HEK293 (cell line): ENCODE measurements at regions not wholly inside any gene's neighbourhood (a gene's known extent, or its start where the extent isn't known, plus 50 kb on each side); places are given as distances from the start of the nearest gene placed in this dataset.

ENCODE experiments used
- CTCF ChIA-PET: fragments of 350-600 bp; formaldehyde crosslinking; extraction: SDS; loops from one replicate; lab custom pipeline; 2021; ENCODE audit warnings: antibody characterized with exemption; lab: Yijun Ruan, JAX
- POLR2A ChIA-PET: fragments of 300-600 bp; formaldehyde crosslinking; extraction: SDS; loops from one replicate; lab custom pipeline; 2020; ENCODE audit warnings: antibody characterized with exemption, inconsistent platforms; lab: Yijun Ruan, JAX
- H3K27ac ChIP-seq: fragments of 200-500 bp; sonication (Bioruptor generic); 2 replicates; pipeline ENCODE4 v1.5.1; 2014; ENCODE audit warnings: low read depth, low read length, control low read depth, inconsistent platforms; ENCODE audit errors: extremely low read depth
- H3K36me3 ChIP-seq, 2 experiments: fragments of 200-500 bp in 1 of 2; sonication (Bioruptor generic) in 1 of 2; 1 replicate in 1 of 2; 2 replicates in 1 of 2; pipeline ENCODE4 v1.5.1; 2014 to 2017; ENCODE audit warnings: inconsistent platforms in 2 of 2, low read length in 2 of 2; ENCODE audit not compliant: control insufficient read depth in 2 of 2, insufficient read depth in 1 of 2
- H3K4me1 ChIP-seq: fragments of 200-500 bp; sonication (Bioruptor generic); 2 replicates; pipeline ENCODE4 v1.5.1; 2014; ENCODE audit warnings: mild to moderate bottlenecking, low read length, inconsistent platforms; ENCODE audit not compliant: control insufficient read depth, insufficient read depth
- H3K4me3 ChIP-seq: 2 replicates; pipeline ENCODE4 v1.5.1; 2011; ENCODE audit warnings: low read depth, mild to moderate bottlenecking, control low read depth, low read length, moderate library complexity
- H3K9me3 ChIP-seq: fragments of 200-500 bp; sonication (Bioruptor generic); 2 replicates; pipeline ENCODE4 v1.5.1; 2014; ENCODE audit warnings: low read depth, low read length, inconsistent platforms; ENCODE audit not compliant: control insufficient read depth, insufficient read depth
- GFI1B ChIP-seq: fragments of 450-650 bp; formaldehyde crosslinking; IDR thresholded peaks from 2 replicates; pipeline ENCODE4 v1.5.1; 2016; ENCODE audit warnings: missing biosample characterization, missing genetic modification characterization
- GLIS1 ChIP-seq: fragments of 450-650 bp; formaldehyde crosslinking; IDR thresholded peaks from 2 replicates; pipeline ENCODE4 v1.5.1; 2016; ENCODE audit warnings: missing biosample characterization, missing genetic modification characterization
- KLF10 ChIP-seq: fragments of 450-650 bp; IDR thresholded peaks from 2 replicates; pipeline ENCODE4 v1.5.1; 2018; ENCODE audit warnings: missing biosample characterization, mild to moderate bottlenecking, missing genetic modification characterization
- KLF7 ChIP-seq: fragments of 450-650 bp; formaldehyde crosslinking; IDR thresholded peaks from 2 replicates; pipeline ENCODE4 v1.5.1; 2016; ENCODE audit warnings: missing biosample characterization, missing genetic modification characterization, borderline replicate concordance
- SCRT2 ChIP-seq: fragments of 450-650 bp; formaldehyde crosslinking; IDR thresholded peaks from 2 replicates; pipeline ENCODE4 v1.5.1; 2016; ENCODE audit warnings: missing biosample characterization, missing genetic modification characterization
- YY2 ChIP-seq: fragments of 450-650 bp; formaldehyde crosslinking; IDR thresholded peaks from 2 replicates; pipeline ENCODE4 v1.5.1; 2016; ENCODE audit warnings: missing biosample characterization, missing genetic modification characterization
- ZBTB1 ChIP-seq: fragments of 450-650 bp; formaldehyde crosslinking; IDR thresholded peaks from 2 replicates; pipeline ENCODE4 v1.5.1; 2016; ENCODE audit warnings: missing biosample characterization, missing genetic modification characterization
- ZBTB48 ChIP-seq: fragments of 450-650 bp; formaldehyde crosslinking; IDR thresholded peaks from 2 replicates; pipeline ENCODE4 v1.5.1; 2016; ENCODE audit warnings: missing biosample characterization, missing genetic modification characterization
- ZBTB8A ChIP-seq: fragments of 450-650 bp; formaldehyde crosslinking; IDR thresholded peaks from 2 replicates; pipeline ENCODE4 v1.5.1; 2016; ENCODE audit warnings: missing biosample characterization, missing genetic modification characterization
- ZEB2 ChIP-seq: fragments of 450-650 bp; formaldehyde crosslinking; IDR thresholded peaks from 2 replicates; pipeline ENCODE4 v1.5.1; 2016; ENCODE audit warnings: missing biosample characterization, missing genetic modification characterization
- ZNF140 ChIP-seq: fragments of 450-650 bp; formaldehyde crosslinking; IDR thresholded peaks from 2 replicates; pipeline ENCODE4 v1.5.1; 2016; ENCODE audit warnings: missing biosample characterization, missing genetic modification characterization
- ZNF211 ChIP-seq: fragments of 450-650 bp; formaldehyde crosslinking; IDR thresholded peaks from 2 replicates; pipeline ENCODE4 v1.5.1; 2016; ENCODE audit warnings: low read depth, missing biosample characterization, missing genetic modification characterization
- ZNF274 ChIP-seq, 2 experiments: fragments of 200-500 bp in 1 of 2; fragments of 450-650 bp in 1 of 2; sonication (Bioruptor generic) in 1 of 2; formaldehyde crosslinking in 1 of 2; IDR thresholded peaks; 2 replicates each; pipeline versions ENCODE4 v1.5.1 to v1.6.1; 2014 to 2016; ENCODE audit warnings: borderline replicate concordance in 1 of 2, inconsistent platforms in 1 of 2, low read length in 1 of 2, missing biosample characterization in 1 of 2, missing genetic modification characterization in 1 of 2
- ZNF37A ChIP-seq: fragments of 450-650 bp; IDR thresholded peaks from 2 replicates; pipeline ENCODE4 v1.5.1; 2018; ENCODE audit warnings: missing biosample characterization, missing genetic modification characterization
- ZNF561 ChIP-seq: fragments of 450-650 bp; IDR thresholded peaks from 2 replicates; pipeline ENCODE4 v1.5.1; 2018; ENCODE audit warnings: missing biosample characterization, missing genetic modification characterization, borderline replicate concordance
- ZNF571 ChIP-seq: fragments of 450-650 bp; formaldehyde crosslinking; IDR thresholded peaks from 2 replicates; pipeline ENCODE4 v1.5.0; 2017; ENCODE audit warnings: missing biosample characterization, missing genetic modification characterization
- TF ChIP-seq, protein P1 (sequence below): sonication (generic); formaldehyde crosslinking; IDR thresholded peaks from 2 replicates; pipeline ENCODE4 v1.8.1; 2022; ENCODE audit warnings: mild to moderate bottlenecking, moderate library complexity, missing genetic modification reagents
- TF ChIP-seq, protein P2 (sequence below): fragments of 450-650 bp; formaldehyde crosslinking; optimal IDR thresholded peaks from 2 replicates; pipeline ENCODE3; 2016; ENCODE audit warnings: missing biosample characterization, mild to moderate bottlenecking, missing genetic modification characterization
- TF ChIP-seq, protein P3 (sequence below): fragments of 450-650 bp; formaldehyde crosslinking; IDR thresholded peaks from 2 replicates; pipeline ENCODE4 v1.5.1; 2016; ENCODE audit warnings: missing biosample characterization, missing genetic modification characterization
- TF ChIP-seq, protein P4 (sequence below): fragments of 450-650 bp; formaldehyde crosslinking; IDR thresholded peaks from 2 replicates; pipeline ENCODE4 v1.5.1; 2017; ENCODE audit warnings: missing biosample characterization, missing genetic modification characterization
- TF ChIP-seq, protein P5 (sequence below): fragments of 450-650 bp; formaldehyde crosslinking; IDR thresholded peaks from 2 replicates; pipeline ENCODE4 v1.5.1; 2016; ENCODE audit warnings: missing biosample characterization, missing genetic modification characterization

DNA sequence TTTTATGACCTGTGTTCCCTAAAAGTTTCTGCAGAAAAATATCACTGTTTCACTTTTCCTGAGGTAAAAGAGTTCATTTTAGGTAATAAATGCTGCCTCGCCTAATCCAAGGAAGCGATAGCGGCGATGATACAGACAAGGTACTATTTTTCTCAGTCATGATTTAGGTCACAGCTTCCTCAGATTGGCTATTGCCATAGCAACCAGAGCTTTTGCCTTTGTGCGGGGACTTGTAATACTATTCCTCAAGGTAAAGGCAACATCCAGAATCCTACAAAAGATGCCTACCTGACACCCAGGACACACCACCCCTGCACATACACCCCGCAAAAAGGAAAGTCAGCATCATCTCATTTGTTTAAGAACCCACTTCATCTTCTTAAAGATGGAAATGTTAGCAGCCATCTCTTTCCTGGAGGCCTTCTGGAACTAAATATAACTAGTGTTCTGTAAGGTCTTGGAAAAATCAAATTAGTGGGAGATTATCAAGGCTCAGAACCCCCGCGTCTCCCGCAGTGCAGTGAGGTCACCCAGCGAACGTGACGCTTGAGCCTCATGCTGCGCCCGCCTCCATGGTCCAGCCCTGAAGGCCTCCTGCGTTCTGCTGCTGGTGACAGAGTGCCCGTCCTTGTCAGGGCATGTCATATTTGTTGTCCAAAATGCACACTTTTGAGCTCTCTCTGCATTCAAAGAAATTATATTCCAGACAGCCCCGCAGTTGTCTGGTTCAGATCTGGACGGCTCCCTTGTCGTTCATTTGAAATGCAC, 402.0 kb upstream of the RNF32 start (continued):
- TF ChIP-seq, protein P1, sequence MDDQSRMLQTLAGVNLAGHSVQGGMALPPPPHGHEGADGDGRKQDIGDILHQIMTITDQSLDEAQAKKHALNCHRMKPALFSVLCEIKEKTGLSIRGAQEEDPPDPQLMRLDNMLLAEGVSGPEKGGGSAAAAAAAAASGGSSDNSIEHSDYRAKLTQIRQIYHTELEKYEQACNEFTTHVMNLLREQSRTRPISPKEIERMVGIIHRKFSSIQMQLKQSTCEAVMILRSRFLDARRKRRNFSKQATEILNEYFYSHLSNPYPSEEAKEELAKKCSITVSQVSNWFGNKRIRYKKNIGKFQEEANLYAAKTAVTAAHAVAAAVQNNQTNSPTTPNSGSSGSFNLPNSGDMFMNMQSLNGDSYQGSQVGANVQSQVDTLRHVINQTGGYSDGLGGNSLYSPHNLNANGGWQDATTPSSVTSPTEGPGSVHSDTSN (CRISPR knock-in tag) = no peak
- no peak for TF ChIP-seq ZNF140 (tag by site-specific recombination)
- TF ChIP-seq ZBTB8A (tag by site-specific recombination) = no peak
- TF ChIP-seq SCRT2 = no peak
- no peak for TF ChIP-seq ZNF571 (tag by site-specific recombination)
- no peak for TF ChIP-seq KLF7 (tag by site-specific recombination)

DNA sequence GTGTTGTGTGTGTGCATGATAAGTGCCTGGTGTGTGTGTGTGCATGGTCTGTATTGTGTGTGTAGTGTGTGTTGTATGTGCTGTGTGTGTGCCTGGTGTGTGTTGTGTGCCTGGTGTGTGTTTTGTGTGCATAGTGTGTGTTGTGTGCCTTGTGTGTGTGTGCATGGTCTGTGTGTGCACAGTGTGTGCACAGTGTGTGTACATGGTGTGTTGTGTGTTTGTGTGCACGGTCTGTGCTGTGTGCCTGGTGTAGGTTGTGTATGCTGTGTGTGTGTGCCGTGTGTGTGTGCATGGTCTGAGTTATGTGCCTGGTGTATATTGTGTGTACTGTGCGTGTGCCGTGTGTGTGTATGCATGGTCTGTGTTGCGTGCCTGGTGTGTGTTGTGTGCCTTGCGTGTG, 403.0 kb upstream of the RNF32 start:
- no peaks in the 10 kb centered on the region for H3K36me3 ChIP-seq
- H3K4me1 ChIP-seq = no peaks in the 10 kb centered on the region
- ChIA-PET POLR2A (no interaction called here), CTCF (no interaction called here)
- H3K27ac ChIP-seq = no peak overlapping the region
- no peaks in the 10 kb centered on the region for H3K9me3 ChIP-seq
- TF ChIP-seq, protein P2, sequence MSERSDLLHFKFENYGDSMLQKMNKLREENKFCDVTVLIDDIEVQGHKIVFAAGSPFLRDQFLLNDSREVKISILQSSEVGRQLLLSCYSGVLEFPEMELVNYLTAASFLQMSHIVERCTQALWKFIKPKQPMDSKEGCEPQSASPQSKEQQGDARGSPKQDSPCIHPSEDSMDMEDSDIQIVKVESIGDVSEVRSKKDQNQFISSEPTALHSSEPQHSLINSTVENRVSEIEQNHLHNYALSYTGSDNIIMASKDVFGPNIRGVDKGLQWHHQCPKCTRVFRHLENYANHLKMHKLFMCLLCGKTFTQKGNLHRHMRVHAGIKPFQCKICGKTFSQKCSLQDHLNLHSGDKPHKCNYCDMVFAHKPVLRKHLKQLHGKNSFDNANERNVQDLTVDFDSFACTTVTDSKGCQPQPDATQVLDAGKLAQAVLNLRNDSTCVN (tag by site-specific recombination) = peak; percentile 24
- no peak for TF ChIP-seq GLIS1 (tag by site-specific recombination)
- TF ChIP-seq, protein P3, sequence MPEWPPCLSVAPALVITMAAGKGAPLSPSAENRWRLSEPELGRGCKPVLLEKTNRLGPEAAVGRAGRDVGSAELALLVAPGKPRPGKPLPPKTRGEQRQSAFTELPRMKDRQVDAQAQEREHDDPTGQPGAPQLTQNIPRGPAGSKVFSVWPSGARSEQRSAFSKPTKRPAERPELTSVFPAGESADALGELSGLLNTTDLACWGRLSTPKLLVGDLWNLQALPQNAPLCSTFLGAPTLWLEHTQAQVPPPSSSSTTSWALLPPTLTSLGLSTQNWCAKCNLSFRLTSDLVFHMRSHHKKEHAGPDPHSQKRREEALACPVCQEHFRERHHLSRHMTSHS (tag by site-specific recombination) = 0 out of 2 replicates have a peak, but pooled peaks have one; percentile 12
- TF ChIP-seq KLF10 (tag by site-specific recombination) = no peak
- no peak for TF ChIP-seq ZNF211 (tag by site-specific recombination)
- no peak for TF ChIP-seq ZNF37A (tag by site-specific recombination)
- TF ChIP-seq, protein P4, sequence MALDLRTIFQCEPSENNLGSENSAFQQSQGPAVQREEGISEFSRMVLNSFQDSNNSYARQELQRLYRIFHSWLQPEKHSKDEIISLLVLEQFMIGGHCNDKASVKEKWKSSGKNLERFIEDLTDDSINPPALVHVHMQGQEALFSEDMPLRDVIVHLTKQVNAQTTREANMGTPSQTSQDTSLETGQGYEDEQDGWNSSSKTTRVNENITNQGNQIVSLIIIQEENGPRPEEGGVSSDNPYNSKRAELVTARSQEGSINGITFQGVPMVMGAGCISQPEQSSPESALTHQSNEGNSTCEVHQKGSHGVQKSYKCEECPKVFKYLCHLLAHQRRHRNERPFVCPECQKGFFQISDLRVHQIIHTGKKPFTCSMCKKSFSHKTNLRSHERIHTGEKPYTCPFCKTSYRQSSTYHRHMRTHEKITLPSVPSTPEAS (tag by site-specific recombination) = peak; percentile 77
- TF ChIP-seq YY2 = 0 out of 2 replicates have a peak, but pooled peaks have one; percentile 20
- TF ChIP-seq ZNF561 = no peak
- TF ChIP-seq ZBTB48 (tag by site-specific recombination) = no peak
- no peak for TF ChIP-seq ZNF274 (IDR thresholded peaks at IDR 0.05; ENCODE audit: low read length)
- TF ChIP-seq ZNF274 (tag by site-specific recombination; IDR thresholded peaks at IDR 0.05; ENCODE audit: borderline replicate concordance) = 0 out of 2 replicates have a peak, but pooled peaks have one; percentile 18
- TF ChIP-seq GFI1B (tag by site-specific recombination) = no peak
- TF ChIP-seq ZBTB1 (tag by site-specific recombination) = no peak
- TF ChIP-seq ZEB2 (tag by site-specific recombination) = no peak
- TF ChIP-seq, protein P5, sequence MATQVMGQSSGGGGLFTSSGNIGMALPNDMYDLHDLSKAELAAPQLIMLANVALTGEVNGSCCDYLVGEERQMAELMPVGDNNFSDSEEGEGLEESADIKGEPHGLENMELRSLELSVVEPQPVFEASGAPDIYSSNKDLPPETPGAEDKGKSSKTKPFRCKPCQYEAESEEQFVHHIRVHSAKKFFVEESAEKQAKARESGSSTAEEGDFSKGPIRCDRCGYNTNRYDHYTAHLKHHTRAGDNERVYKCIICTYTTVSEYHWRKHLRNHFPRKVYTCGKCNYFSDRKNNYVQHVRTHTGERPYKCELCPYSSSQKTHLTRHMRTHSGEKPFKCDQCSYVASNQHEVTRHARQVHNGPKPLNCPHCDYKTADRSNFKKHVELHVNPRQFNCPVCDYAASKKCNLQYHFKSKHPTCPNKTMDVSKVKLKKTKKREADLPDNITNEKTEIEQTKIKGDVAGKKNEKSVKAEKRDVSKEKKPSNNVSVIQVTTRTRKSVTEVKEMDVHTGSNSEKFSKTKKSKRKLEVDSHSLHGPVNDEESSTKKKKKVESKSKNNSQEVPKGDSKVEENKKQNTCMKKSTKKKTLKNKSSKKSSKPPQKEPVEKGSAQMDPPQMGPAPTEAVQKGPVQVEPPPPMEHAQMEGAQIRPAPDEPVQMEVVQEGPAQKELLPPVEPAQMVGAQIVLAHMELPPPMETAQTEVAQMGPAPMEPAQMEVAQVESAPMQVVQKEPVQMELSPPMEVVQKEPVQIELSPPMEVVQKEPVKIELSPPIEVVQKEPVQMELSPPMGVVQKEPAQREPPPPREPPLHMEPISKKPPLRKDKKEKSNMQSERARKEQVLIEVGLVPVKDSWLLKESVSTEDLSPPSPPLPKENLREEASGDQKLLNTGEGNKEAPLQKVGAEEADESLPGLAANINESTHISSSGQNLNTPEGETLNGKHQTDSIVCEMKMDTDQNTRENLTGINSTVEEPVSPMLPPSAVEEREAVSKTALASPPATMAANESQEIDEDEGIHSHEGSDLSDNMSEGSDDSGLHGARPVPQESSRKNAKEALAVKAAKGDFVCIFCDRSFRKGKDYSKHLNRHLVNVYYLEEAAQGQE = no peak
- TF ChIP-seq, all 188 proteins: peak for 5
- H3K4me3 ChIP-seq = no peak overlapping the region
